HG03439 (cell line): ENCODE measurements at regions not wholly inside any gene's neighbourhood (a gene's known extent, or its start where the extent isn't known, plus 50 kb on each side); places are given as distances from the start of the nearest gene placed in this dataset.
"Not testable (repeated sequence)": the region's sequence is repeated elsewhere in the genome, so short reads cannot be mapped to it uniquely, and the experiment has no call there.

Experiments used
- ATAC-seq: cut with Tn5 transposase; IDR thresholded peaks from one replicate; pipeline ENCODE4 v1.9.1; 2021; ENCODE audit warnings: mild to moderate bottlenecking, moderate library complexity; ENCODE audit not compliant: unreplicated experiment

DNA sequence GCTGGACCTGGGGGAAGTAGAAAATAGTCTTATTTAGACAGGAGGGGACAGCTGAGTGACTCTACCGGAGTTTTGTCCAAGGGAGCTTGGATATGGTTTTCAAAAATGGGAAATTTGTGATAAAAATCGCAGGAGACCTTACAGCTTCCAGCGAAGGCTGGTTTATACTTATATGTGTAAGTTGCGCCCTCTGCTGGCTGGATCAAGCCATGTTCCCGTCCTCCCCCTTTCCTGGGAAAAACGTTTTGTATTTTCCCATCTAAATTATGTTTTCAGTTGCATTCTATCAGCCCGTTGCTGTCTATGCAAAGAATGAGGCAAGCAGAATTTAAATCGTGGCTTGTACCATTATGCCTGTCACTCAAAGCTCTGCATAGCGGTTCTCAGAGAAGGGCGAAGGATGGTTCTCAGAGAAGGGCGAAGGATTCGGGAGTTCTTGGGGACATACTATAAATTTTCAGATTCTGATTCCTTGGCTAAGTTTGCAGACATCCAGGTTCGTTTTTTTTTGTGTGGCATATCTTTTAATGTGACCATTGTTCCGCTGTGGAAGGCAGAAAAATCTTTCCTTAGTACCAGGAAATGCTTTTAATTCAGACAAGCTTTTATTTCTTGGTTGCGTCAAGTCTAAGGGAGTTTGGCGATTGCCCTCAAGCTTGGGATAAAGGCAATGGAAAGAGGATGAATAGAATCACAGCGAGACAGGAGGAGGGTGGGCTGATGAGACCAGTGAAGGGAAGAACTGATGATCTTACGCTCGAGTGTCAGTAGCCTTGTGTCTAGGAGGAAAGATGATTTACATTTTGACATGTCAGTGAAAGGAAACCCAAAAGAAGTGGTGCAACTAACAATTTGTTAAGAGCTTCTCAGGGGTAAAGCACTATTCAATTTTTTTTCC, 128.5 kb upstream of the ARX start:
- ATAC-seq, result no peak

DNA sequence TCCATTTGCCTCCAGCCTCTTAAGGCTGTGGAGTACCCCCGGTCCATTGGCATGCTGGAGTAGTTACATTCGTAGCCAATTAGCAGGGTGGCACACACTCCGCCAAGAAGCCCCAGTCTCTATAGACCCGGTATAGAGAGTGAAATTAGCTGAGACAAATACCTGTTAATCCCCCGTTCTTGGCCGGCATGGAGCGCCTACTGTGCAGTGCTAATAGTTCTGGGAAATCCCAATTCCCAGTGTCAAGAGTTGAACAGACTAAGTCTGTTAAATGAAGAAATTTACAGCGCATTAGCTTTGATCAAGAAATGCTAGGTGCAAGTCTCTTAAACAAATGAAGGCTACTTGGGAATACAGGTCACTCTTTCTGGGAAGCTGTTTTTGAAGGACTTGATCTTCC, 127.8 kb upstream of the ARX start:
- ATAC-seq, result no peak

GRCh38 chrX:25141684-25142083, 125.9 kb upstream of the ARX start:
- ATAC-seq, result no peak

DNA sequence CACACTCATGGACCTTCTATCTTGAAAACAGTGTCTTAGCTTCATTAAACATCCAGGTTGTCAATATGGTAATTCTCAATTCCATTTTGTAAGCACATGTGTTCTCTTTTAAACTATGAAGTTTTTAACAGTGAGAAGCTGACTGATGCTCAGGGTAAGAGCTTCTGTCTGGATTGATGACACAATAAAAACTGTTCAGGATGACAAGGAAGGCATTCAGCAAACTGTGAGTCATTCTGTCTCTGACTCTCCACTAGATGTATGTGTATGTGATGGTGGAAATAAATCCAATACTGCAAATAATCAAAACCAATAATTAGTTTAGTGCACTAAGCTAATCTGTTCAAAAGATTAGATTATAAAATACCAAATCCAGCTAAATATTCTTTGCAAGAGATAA, 115.3 kb upstream of the ARX start:
- ATAC-seq, result no peak

DNA sequence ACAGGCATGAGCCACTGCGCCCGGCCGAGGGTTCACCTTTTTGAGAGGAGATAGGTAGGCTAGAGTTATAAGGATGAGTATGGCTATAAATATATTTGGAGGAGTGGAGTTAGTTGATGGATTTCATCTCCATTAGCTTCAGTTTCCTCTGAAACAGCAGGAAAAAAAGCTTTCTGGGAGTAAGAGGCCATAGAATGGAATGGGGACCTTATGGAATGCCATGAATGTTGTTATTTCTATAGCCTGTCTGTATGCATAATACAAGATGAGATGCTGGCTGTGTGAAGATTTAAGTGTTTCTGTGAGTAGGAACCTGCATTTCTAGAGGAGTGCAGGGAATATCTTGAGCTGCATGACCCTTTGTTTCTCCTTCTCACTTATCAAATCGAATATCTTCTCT, 114.9 kb upstream of the ARX start:
- ATAC-seq, result no peak

DNA sequence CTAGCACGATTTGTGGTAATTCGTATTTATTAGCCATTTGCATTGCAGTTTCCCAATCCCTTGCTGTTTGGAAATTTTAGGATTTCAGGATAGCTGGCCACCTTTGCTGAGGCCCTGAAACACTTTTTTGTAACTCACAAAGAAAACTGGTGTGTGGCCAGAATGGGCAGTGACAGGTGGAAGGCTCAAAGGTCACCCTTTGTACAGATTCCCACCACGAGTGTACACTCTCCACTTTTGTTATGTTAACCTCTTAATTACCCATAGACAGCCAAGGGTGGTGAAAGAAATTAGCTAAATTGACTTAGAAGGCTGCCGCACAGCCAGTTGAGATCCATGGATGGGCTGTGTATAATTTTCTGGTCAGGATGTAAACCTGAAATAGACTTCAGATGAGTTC, 109.7 kb upstream of the ARX start:
- no peak for ATAC-seq

DNA sequence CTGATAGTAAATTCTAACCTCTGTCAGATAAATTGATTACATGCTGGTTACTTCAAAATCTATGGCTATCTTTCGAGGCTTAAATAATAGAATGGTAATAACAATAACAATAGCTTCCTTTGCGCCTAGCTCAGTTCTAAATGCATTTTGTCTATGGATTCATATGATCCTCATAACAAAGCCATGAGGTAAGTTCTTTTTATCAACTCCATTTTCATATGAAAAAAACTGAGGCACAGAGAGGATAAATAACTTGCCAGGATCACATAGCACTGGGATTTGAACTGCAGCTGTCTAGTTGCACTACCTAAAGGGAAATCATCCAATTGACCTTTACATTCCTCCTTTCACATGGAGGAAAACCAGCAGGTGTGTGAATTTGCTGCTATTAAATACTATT, 108.6 kb upstream of the ARX start:
- no peak for ATAC-seq

DNA sequence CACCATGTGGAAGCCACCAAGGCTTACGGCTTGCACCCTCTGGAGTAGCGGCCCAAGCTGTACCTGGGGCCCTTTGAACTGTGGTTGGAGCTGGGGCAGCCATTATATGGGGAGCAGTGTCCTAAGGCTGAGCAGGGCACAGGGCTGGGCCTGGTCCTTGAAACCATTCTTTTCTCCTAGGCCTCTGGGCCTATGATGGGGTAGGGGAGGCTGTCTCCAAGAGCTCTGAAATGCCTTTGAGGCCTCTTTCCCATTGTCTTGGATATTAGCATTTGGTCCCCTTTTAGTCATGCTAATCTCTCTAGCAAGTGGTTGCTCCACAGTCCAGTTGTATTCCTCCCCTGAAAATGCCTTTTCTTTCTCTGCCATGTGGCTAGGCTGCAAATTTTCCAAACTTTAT, 96.4 kb upstream of the ARX start:
- no peak for ATAC-seq

DNA sequence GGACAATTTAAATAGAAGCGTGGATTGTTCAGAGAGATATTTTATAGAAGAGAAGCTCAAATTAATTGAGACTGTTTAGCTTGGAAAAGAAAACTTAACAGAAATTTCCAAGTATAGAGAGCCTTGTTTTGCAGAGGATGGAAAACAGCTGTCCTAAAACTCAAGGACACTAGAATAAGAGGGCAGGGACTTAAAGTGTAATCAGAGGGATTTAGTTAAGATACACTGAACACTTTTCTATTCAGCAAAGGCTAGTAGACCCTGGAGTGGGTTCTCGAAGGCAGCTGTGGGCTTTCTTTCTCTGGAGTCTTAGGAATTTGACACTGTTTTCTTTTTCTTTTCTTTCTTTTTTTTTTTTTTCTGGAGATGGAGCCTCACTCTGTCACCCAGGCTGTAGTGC, 92.7 kb upstream of the ARX start:
- no peak for ATAC-seq

GRCh38 chrX:25105221-25105620, 89.5 kb upstream of the ARX start:
- ATAC-seq, result no peak

DNA sequence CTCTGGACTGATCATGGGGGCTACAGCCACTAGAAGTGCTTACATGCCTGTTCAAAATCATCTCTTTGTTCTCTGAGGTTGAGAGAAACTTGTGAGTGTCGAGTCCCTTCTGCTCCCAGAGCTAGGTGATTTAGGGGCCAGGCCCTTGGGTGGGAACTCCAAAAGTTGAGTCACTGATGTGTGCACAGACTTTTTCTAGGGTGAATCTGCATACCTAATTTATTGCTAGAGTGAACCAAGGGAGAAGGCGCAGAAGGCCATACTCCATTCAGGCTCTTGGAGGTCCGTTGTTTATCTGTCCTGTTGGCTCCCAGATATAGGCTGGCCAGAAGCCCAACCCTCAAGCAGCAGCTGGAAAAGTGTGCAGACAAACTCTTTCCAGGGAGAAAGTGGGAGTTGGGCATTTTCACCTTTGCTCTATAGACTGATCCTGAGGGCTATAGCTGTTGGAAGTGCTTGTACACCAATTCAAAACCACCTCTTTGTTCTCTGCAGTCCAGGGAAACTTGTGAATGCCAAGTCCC, 80.8 kb upstream of the ARX start:
- no peak for ATAC-seq

DNA sequence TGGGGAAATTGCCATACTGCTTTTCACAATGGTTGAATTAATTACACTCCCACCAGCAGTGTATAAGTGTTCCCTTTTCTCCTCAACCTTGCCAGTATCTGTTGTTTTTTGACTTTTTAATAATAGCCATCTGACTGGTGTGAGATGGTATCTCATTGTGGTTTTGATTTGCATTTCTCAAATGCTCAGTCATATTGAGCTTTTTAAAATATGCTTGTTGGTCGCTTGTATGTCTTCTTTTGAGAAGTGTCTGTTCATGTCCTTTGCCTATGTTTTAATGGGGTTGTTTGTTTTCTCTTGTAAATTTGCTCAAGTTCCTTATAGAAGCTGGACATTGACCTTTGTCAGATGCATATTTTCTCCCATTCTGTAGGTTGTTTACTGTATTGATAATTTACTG, 75.4 kb upstream of the ARX start:
- not testable (repeated sequence) for ATAC-seq

DNA sequence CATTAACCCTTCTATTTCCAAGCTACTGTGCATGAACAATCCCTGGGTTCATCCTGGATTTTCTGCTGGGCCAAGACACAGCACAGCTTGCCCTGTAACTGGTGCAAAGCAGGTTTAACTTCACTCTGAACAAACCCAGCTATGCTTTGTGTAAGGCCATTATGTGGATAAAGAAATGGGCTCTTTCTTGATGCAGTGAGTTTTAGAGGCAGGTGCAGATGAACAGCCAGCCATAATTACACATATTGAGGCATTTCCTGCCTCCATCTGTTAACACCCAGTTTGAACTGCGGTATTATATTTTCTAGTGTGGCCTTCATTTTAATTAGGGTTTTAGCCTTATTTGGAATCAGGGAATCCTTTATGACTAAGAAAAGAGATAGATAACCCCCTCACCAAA, 68.7 kb upstream of the ARX start:
- no peak for ATAC-seq

DNA sequence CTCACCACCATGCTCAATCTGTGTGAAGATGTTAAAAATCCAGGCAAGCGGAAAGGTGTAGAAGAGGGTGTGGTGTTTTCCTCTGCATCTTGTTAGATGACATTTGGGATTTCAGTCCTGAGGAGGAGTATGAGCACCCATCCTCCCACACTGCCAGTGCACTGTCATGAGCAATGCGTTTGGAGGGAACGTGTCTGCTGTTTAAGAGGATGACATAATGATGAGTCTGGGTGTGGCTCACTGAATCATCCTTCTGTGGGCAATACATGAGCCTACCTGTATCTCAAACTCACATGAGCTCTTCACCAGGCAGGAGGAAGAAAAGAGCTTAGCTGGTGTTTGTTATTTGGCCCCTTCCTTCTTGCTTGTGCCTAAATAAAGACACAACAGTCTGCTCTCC, 67.9 kb upstream of the ARX start:
- no peak for ATAC-seq

- ATAC-seq, result no peak
These were observed 63.3 kb upstream of the ARX start for GRCh38 chrX:25079020-25079419.

- no peak for ATAC-seq
These were observed 61.3 kb upstream of the ARX start for GRCh38 chrX:25076941-25077500.

DNA sequence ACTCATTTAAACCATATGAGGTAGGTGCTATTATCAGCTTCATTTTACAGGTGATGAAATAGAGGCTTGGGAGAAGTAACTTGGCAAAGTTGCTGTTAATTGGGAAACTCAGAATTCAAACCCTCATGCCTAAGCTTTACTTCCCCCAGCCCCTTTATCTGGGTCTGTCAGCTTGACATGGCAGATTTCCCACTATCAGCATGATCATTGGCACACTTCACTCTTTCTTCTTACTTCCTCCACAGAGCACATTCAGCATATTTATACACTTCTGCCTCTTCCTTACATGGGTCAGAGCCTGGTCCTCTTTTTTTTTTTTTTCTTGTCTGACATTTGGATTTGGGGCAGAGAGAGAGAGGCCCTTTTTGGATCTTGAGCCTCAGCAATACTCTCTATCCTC, 56.5 kb upstream of the ARX start:
- ATAC-seq, result no peak

DNA sequence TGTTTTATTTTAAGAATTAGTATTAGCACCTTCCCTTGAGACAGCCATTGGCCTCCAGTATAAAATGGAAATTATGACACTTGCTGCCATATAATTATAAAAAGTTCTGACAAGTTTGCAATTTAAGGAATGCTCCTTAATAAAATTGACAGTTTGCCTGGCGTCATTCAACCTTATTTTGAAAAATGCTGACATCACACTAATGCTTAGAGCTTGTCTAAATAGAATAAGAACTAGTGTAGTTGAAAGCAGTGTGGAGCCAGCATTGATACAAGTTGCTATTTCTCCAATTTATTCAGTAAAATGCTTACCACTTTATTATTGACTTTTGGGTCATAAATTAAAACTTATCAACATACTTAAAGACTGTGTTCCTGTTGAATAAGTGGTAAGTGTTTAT, 54.3 kb upstream of the ARX start:
- no peak for ATAC-seq

DNA sequence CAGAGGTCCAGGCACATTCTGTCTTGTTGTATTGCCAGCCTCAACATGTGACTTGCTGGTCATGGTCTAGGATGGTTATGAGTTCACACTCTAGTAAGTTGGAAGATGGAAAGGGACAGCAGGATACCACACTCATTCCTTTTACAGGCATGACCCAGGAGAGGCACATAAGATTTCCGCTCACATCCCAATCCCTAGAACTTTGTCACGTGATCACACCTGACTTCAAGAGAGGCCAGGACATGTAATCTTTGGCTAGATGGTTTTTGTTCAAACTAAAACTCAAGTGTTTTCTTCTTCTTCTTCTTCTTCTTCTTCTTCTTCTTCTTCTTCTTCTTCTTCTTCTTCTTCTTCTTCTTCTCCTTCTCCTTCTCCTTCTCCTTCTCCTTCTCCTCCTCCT, 53.4 kb upstream of the ARX start:
- ATAC-seq, result no peak

DNA sequence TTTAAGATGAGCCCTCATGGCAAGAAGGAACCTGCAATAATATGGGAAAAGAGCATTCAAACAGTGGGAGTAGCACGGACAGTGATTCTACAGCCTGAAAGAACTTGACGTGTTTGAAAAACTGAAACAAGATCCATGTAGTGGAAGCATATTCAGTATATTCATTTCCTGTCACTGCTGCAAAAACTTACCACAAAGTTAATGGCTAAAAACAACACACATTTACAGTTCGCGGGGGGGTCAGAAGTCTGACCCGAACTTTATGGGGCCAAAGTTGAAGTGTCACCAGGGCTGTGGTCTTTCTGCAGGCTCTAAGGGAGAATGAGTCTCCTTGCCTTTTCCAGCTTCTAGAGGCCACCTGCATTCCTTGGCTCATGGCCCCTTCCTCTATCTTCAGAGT, 52.6 kb upstream of the ARX start:
- peak; percentile 9 for ATAC-seq

DNA sequence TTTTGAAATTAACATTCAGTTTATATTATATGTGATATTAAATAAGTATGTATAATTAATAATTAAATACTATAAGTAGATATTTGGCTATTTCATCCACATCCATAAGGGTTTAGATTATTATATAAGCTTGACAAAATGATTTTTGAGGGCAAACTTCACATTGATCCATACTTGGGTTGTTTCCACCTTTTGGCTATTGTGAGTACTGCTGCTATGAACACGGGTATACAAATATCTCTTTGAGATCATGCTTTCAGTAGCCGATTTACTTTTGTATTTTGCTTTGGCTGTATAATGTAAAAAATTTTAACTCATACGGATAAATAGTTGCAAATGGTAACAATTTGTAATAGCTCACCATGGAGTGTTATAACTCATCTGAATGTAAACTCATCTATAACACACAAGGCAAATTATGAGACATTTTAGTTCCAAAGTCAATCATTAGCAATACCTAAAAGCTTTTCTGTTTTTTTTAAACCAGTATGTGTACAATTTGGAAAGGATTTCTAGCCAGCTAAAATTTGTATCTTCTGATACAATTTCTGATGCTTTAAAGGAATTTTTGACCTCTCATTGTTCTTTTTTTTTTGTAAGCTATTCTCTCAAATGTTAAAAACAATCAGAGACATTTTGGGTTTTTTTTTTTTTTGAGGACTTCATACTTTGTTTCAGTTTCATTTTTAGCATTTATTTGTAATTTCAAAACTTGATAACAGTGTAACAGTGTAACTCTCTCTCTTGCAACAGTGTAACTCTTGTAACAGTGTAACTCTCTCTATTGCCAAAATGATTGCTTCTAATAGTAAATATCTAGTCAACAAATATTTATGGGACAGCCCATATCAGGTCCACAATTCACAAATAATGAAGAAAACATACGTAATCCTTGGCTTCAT, 51.8 kb upstream of the ARX start:
- peak; percentile 70 for ATAC-seq

DNA sequence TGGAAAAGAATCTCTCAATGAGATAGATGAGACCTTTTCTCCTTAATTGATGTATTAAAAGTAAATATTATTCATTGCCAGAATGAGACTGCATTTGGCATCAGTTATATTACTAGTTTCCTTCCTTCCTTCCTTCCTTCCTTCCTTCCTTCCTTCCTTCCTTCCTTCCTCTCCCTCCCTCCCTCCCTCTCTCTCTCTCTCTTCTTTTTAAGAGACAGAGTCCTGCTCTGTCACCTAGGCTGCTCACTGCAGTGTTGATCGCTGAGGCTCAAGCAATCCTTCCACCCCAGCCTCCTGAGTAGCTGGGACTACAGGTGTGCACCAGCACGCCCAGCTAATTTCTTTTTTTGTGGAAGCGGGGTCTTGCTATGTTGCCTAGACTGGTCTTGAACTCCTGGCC, 50.4 kb upstream of the ARX start:
- no peak for ATAC-seq
